ENCODE measurements at regions not wholly inside any gene's neighbourhood (a gene's known extent, or its start where the extent isn't known, plus 50 kb on each side); places are given as distances from the start of the nearest gene placed in this dataset.

GRCh38 chr2:2720351-2720750, 389.3 kb upstream of the MYT1L start:
- no peak for TF ChIP-seq CTCF (IDR thresholded peaks at IDR 0.05)
- no peaks in the 10 kb centered on the region for H3K9me3 ChIP-seq
- H3K27me3 ChIP-seq = no peaks in the 10 kb centered on the region
- H3K27ac ChIP-seq = no peak overlapping the region
- H3K4me1 ChIP-seq = no peaks in the 10 kb centered on the region
- H3K4me3 ChIP-seq = no peak overlapping the region
- intact Hi-C loops (cut with DNase I) = no loop called here
- no peak for DNase-seq (ENCODE audit: low spot score in 2 of 2)
- no peaks in the 10 kb centered on the region for H3K36me3 ChIP-seq

DNA sequence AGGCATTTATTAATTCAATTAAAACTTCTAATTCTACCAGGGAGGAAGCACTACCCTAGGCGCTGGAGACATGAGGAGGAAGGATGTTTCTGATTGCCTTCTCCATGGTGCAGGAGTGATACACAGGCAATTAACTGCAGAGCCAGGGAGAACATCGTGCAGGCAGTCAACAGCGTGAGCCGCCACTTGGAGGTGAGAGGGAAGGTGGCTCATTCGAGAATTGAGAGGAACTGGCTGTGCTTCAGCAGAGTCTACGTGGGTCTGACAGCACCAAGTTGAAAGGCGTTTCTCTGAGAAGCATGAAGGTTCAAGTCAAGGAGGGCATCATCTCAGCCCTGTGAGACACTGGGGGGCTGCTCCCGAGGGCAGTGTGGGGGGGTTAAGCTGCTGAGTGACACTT, 388.7 kb upstream of the MYT1L start:
- no peak overlapping the region for H3K27ac ChIP-seq
- no peak for TF ChIP-seq CTCF (IDR thresholded peaks at IDR 0.05)
- no peak for DNase-seq (ENCODE audit: low spot score in 2 of 2)
- H3K4me1 ChIP-seq = no peaks in the 10 kb centered on the region
- no peaks in the 10 kb centered on the region for H3K36me3 ChIP-seq
- no peaks in the 10 kb centered on the region for H3K27me3 ChIP-seq
- no peak overlapping the region for H3K4me3 ChIP-seq
- no peaks in the 10 kb centered on the region for H3K9me3 ChIP-seq
- intact Hi-C loops (cut with DNase I) = no loop called here

GRCh38 chr2:2719015-2719414, 387.9 kb upstream of the MYT1L start:
- H3K4me1 ChIP-seq = no peaks in the 10 kb centered on the region
- H3K27ac ChIP-seq = no peak overlapping the region
- no peak overlapping the region for H3K4me3 ChIP-seq
- intact Hi-C loops (cut with DNase I) = no loop called here
- no peak for TF ChIP-seq CTCF (IDR thresholded peaks at IDR 0.05)
- H3K27me3 ChIP-seq = no peaks in the 10 kb centered on the region
- H3K36me3 ChIP-seq = no peaks in the 10 kb centered on the region
- no peak for DNase-seq (ENCODE audit: low spot score in 2 of 2)
- H3K9me3 ChIP-seq = no peaks in the 10 kb centered on the region

GRCh38 chr2:2717406-2717805, 386.3 kb upstream of the MYT1L start:
- intact Hi-C loops (cut with DNase I) = no loop called here
- H3K9me3 ChIP-seq = no peaks in the 10 kb centered on the region
- no peak for TF ChIP-seq CTCF (IDR thresholded peaks at IDR 0.05)

DNA sequence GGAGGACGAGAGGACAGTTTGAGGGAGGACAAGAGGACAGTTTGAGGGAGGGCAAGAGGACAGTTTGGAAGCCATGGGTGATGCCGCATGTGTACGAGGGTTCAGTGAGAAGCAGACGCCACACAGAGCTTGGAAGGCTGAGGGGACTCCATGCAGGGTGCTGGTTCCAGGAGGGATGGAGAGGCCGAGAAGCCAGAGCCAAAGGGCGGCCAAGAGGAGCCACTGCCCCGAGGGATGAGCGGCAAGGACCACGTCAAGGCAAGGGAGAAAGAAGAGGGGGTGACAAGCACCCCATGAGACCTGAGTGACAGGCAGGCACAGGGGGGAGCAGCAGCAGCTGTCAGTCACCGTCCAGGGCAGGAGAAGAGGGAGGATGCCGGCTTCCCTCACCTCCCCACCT, 385.7 kb upstream of the MYT1L start:
- no peak for TF ChIP-seq CTCF (IDR thresholded peaks at IDR 0.05)
- DNase-seq (ENCODE audit: low spot score in 2 of 2) = no peak
- no peaks in the 10 kb centered on the region for H3K9me3 ChIP-seq

More at GRCh38 chr2:2717406-2717805, 386.3 kb upstream of the MYT1L start:
- DNase-seq (ENCODE audit: low spot score in 2 of 2) = no peak
- Histone ChIP-seq H3K4me1 (no peaks in the 10 kb centered on the region), H3K4me3 (no peak overlapping the region), H3K27ac (no peak overlapping the region), H3K36me3 (no peaks in the 10 kb centered on the region), H3K27me3 (no peaks in the 10 kb centered on the region)

More for the DNA sequence above, 385.7 kb upstream of the MYT1L start:
- H3K27me3 ChIP-seq = no peaks in the 10 kb centered on the region
- intact Hi-C loops (cut with DNase I) = no loop called here
- no peak overlapping the region for H3K27ac ChIP-seq
- no peaks in the 10 kb centered on the region for H3K36me3 ChIP-seq
- no peaks in the 10 kb centered on the region for H3K4me1 ChIP-seq
- no peak overlapping the region for H3K4me3 ChIP-seq
